ENCODE measurements at regions not wholly inside any gene's neighbourhood (a gene's known extent, or its start where the extent isn't known, plus 50 kb on each side); places are given as distances from the start of the nearest gene placed in this dataset.
"Not testable (repeated sequence)": the region's sequence is repeated elsewhere in the genome, so short reads cannot be mapped to it uniquely, and the experiment has no call there.

GRCh38 chr3:34056951-34057390 lies 258.5 kb downstream of the PDCD6IP start:
- TF ChIP-seq CTCF (IDR thresholded peaks at IDR 0.05; ENCODE audit: insufficient read depth, low read length, poor library complexity, severe bottlenecking) = no peak
- no peak for DNase-seq (ENCODE audit: low read depth)
- Histone ChIP-seq H3K27me3 (ENCODE audit: control insufficient read depth, insufficient read depth, low read length) (no peaks in the 10 kb centered on the region), H3K36me3 (ENCODE audit: control insufficient read depth, insufficient read depth, low read length) (no peaks in the 10 kb centered on the region), H3K4me3 (ENCODE audit: low read depth, low read length) (no peak overlapping the region)

- H3K27me3 ChIP-seq (ENCODE audit: control insufficient read depth, insufficient read depth, low read length); H3K36me3 ChIP-seq (ENCODE audit: control insufficient read depth, insufficient read depth, low read length); H3K4me3 ChIP-seq (ENCODE audit: low read depth, low read length); DNase-seq (ENCODE audit: low read depth): not testable (repeated sequence)
These were observed 262.6 kb downstream of the PDCD6IP start for GRCh38 chr3:34060995-34061394.

- DNase-seq (ENCODE audit: low read depth) = no peak
- H3K27me3 ChIP-seq (ENCODE audit: control insufficient read depth, insufficient read depth, low read length) = no peaks in the 10 kb centered on the region
- no peak for TF ChIP-seq CTCF (IDR thresholded peaks at IDR 0.05; ENCODE audit: insufficient read depth, low read length, poor library complexity, severe bottlenecking)
- no peaks in the 10 kb centered on the region for H3K36me3 ChIP-seq (ENCODE audit: control insufficient read depth, insufficient read depth, low read length)
- no peak overlapping the region for H3K4me3 ChIP-seq (ENCODE audit: low read depth, low read length)
These were observed 267.5 kb downstream of the PDCD6IP start for GRCh38 chr3:34065901-34066300.

- TF ChIP-seq CTCF (IDR thresholded peaks at IDR 0.05; ENCODE audit: insufficient read depth, low read length, poor library complexity, severe bottlenecking) = no peak
- DNase-seq (ENCODE audit: low read depth) = no peak
- no peaks in the 10 kb centered on the region for H3K36me3 ChIP-seq (ENCODE audit: control insufficient read depth, insufficient read depth, low read length)
- H3K27me3 ChIP-seq (ENCODE audit: control insufficient read depth, insufficient read depth, low read length) = no peaks in the 10 kb centered on the region
- H3K4me3 ChIP-seq (ENCODE audit: low read depth, low read length) = no peak overlapping the region
These were observed 267.9 kb downstream of the PDCD6IP start for GRCh38 chr3:34066328-34066727.

- DNase-seq (ENCODE audit: low read depth) = no peak
- Histone ChIP-seq H3K36me3 (ENCODE audit: control insufficient read depth, insufficient read depth, low read length) (no peaks in the 10 kb centered on the region), H3K27me3 (ENCODE audit: control insufficient read depth, insufficient read depth, low read length) (no peaks in the 10 kb centered on the region), H3K4me3 (ENCODE audit: low read depth, low read length) (no peak overlapping the region)
- TF ChIP-seq CTCF (IDR thresholded peaks at IDR 0.05; ENCODE audit: insufficient read depth, low read length, poor library complexity, severe bottlenecking) = no peak
These were observed 268.6 kb downstream of the PDCD6IP start for GRCh38 chr3:34066999-34067398.

GRCh38 chr3:34067536-34068051 lies 269.2 kb downstream of the PDCD6IP start:
- Histone ChIP-seq H3K4me3 (ENCODE audit: low read depth, low read length) (no peak overlapping the region), H3K27me3 (ENCODE audit: control insufficient read depth, insufficient read depth, low read length) (no peaks in the 10 kb centered on the region), H3K36me3 (ENCODE audit: control insufficient read depth, insufficient read depth, low read length) (no peaks in the 10 kb centered on the region)
- no peak for TF ChIP-seq CTCF (IDR thresholded peaks at IDR 0.05; ENCODE audit: insufficient read depth, low read length, poor library complexity, severe bottlenecking)
- no peak for DNase-seq (ENCODE audit: low read depth)
